HCT116 (cell line): ENCODE measurements at regions not wholly inside any gene's neighbourhood (a gene's known extent, or its start where the extent isn't known, plus 50 kb on each side); places are given as distances from the start of the nearest gene placed in this dataset.

Source experiments
- ATAC-seq: fragments of 200-7000 bp; cut with Tn5 transposase; 2 replicates; pipeline ENCODE4 v1.9.1; 2020; ENCODE audit warnings: mild to moderate bottlenecking, moderate library complexity
- BruUV-seq: library from RNA; stranded (reverse); fragments of 400-500 nt; replicated peaks from 2 replicates; lab custom pipeline; 2021; lab: Mats Ljungman, UMichigan
- CTCF ChIA-PET: fragments of 300-600 bp; sonication (Branson Sonifier 250); formaldehyde crosslinking; loops from one replicate; lab custom pipeline; 2021; ENCODE audit warnings: antibody characterized with exemption; lab: Charles Lee
- POLR2A ChIA-PET: fragments of 300-600, 350-600 bp; sonication (Branson Sonifier 250); formaldehyde crosslinking; loops from one replicate; lab custom pipeline; 2021; ENCODE audit warnings: antibody characterized with exemption; lab: Charles Lee
- RAD21 ChIA-PET, 2 experiments: fragments of 300-600 bp; sonication (Branson Sonifier 250); formaldehyde crosslinking; loops; one replicate each; lab custom pipeline; 2023; ENCODE audit warnings: low total read pairs in 2 of 2; ENCODE audit not compliant: uncharacterized antibody in 2 of 2, unreplicated experiment in 2 of 2, low non-redundant PET in 1 of 2; lab: Charles Lee
- DNase-seq: peaks from one replicate; pipeline ENCODE4 v3.0.0-alpha.2; 2010; ENCODE audit warnings: low read depth, low spot score
- H2AFZ ChIP-seq: fragments of 200-600 bp; shearing (Covaris generic), sonication (generic); 2 replicates; pipeline ENCODE4 v1.6.1; 2017; ENCODE audit warnings: low read depth, mixed run types, mixed read lengths, antibody characterized with exemption, low read length; ENCODE audit not compliant: poor library complexity, severe bottlenecking
- H3K27ac ChIP-seq: 2 replicates; pipeline ENCODE4 v1.5.1; 2012; ENCODE audit warnings: low read depth, low read length
- H3K27me3 ChIP-seq: fragments of 200-600 bp; sonication (generic); 2 replicates; pipeline ENCODE4 v1.6.1; 2016; ENCODE audit warnings: mixed run types, low read length, mixed read lengths; ENCODE audit not compliant: insufficient read depth
- H3K36me3 ChIP-seq, 2 experiments: fragments of 200-500 bp in 1 of 2; fragments of 200-600 bp in 1 of 2; sonication (Bioruptor generic) in 1 of 2; sonication (generic) in 1 of 2; 2 replicates each; pipeline versions ENCODE4 v1.5.1 to v1.6.1; 2014 to 2016; ENCODE audit warnings: low read length in 2 of 2, inconsistent platforms in 1 of 2, mixed read lengths in 1 of 2, mixed run types in 1 of 2; ENCODE audit not compliant: insufficient read depth in 2 of 2, control insufficient read depth in 1 of 2
- H3K4me1 ChIP-seq, 2 experiments: fragments of 200-600 bp in 1 of 2; sonication (generic) in 1 of 2; 2 replicates each; pipeline versions ENCODE4 v1.5.1 to v1.6.1; 2012 to 2017; ENCODE audit warnings: low read length in 2 of 2, inconsistent platforms in 1 of 2, mild to moderate bottlenecking in 1 of 2, mixed read lengths in 1 of 2, mixed run types in 1 of 2, moderate library complexity in 1 of 2; ENCODE audit not compliant: insufficient read depth in 2 of 2, control insufficient read depth in 1 of 2
- H3K4me2 ChIP-seq: fragments of 200-600 bp; sonication (generic); 2 replicates; pipeline ENCODE4 v1.6.1; 2017; ENCODE audit warnings: mixed run types, low read length, mixed read lengths
- H3K4me3 ChIP-seq, 2 experiments: fragments of 200-600 bp in 1 of 2; sonication (generic) in 1 of 2; replicated peaks in 1 of 2; 2 replicates each; pipeline ENCODE4 v1.5.1; 2011 to 2016; ENCODE audit warnings: low read length in 2 of 2, control low read depth in 1 of 2, low read depth in 1 of 2, mild to moderate bottlenecking in 1 of 2, mixed read lengths in 1 of 2, mixed run types in 1 of 2
- H3K79me2 ChIP-seq: fragments of 200-600 bp; sonication (generic); 2 replicates; pipeline ENCODE4 v1.6.1; 2017; ENCODE audit warnings: mild to moderate bottlenecking, mixed run types, low read length, moderate library complexity, mixed read lengths; ENCODE audit not compliant: insufficient read depth
- H3K9ac ChIP-seq: fragments of 200-600 bp; sonication (generic); 2 replicates; pipeline ENCODE4 v1.6.1; 2016; ENCODE audit warnings: low read length, mixed read lengths
- H3K9me2 ChIP-seq: fragments of 200-600 bp; sonication (generic), shearing (Covaris generic); 2 replicates; pipeline ENCODE4 v1.6.1; 2017; ENCODE audit warnings: mixed run types, mild to moderate bottlenecking, moderate library complexity; ENCODE audit not compliant: insufficient read depth
- H3K9me3 ChIP-seq, 2 experiments: fragments of 200-500 bp in 1 of 2; fragments of 200-600 bp in 1 of 2; sonication (Bioruptor generic) in 1 of 2; sonication (generic) in 1 of 2; 2 replicates each; pipeline ENCODE4 v1.6.1; 2014 to 2017; ENCODE audit warnings: low read length in 2 of 2, mixed read lengths in 2 of 2, inconsistent platforms in 1 of 2, low read depth in 1 of 2, mild to moderate bottlenecking in 1 of 2, mixed run types in 1 of 2, moderate library complexity in 1 of 2; ENCODE audit not compliant: control insufficient read depth in 1 of 2, insufficient read depth in 1 of 2
- H4K20me1 ChIP-seq: fragments of 200-600 bp; sonication (generic), shearing (Covaris generic); 2 replicates; pipeline ENCODE4 v1.6.1; 2017; ENCODE audit warnings: mixed run types, mild to moderate bottlenecking, moderate library complexity; ENCODE audit not compliant: insufficient read depth
- CBX3 ChIP-seq: IDR thresholded peaks from 2 replicates; pipeline ENCODE4 v1.6.1; 2012; ENCODE audit warnings: low read depth
- ELF1 ChIP-seq: IDR thresholded peaks from 2 replicates; pipeline ENCODE4 v1.6.1; 2012; ENCODE audit warnings: low read depth, borderline replicate concordance
- EZH2phosphoT487 ChIP-seq: fragments of 200-600 bp; IDR thresholded peaks from 2 replicates; pipeline ENCODE4 v1.6.1; 2018; ENCODE audit warnings: antibody characterized with exemption, borderline replicate concordance
- FOSL1 ChIP-seq: IDR thresholded peaks from 2 replicates; pipeline ENCODE4 v1.6.1; 2012; ENCODE audit warnings: low read depth
- JUND ChIP-seq: IDR thresholded peaks from 2 replicates; pipeline ENCODE4 v1.6.1; 2012
- POLR2AphosphoS5 ChIP-seq: IDR thresholded peaks from 2 replicates; pipeline ENCODE4 v1.6.1; 2011; ENCODE audit warnings: mild to moderate bottlenecking, low read depth, low read length, moderate library complexity
- RAD21 ChIP-seq: IDR thresholded peaks from 2 replicates; pipeline ENCODE4 v1.6.1; 2012; ENCODE audit warnings: low read depth, mild to moderate bottlenecking
- SRF ChIP-seq: IDR thresholded peaks from 2 replicates; pipeline ENCODE4 v1.6.1; 2012; ENCODE audit warnings: low read depth
- intact Hi-C: fragments of 100-400 bp; cut with micrococcal nuclease; formaldehyde crosslinking; loops from 2 replicates; pipeline ENCODE4 v1.10.0; 2022
- TF ChIP-seq, protein P1 (sequence below): IDR thresholded peaks from 2 replicates; pipeline ENCODE4 v1.6.1; 2012
- TF ChIP-seq, protein P2 (sequence below): IDR thresholded peaks from 2 replicates; pipeline ENCODE4 v1.6.1; 2011; ENCODE audit warnings: mild to moderate bottlenecking, low read length, moderate library complexity; ENCODE audit not compliant: insufficient replicate concordance; ENCODE audit errors: extremely low read depth
- TF ChIP-seq, protein P3 (sequence below): IDR thresholded peaks from 2 replicates; pipeline ENCODE4 v1.6.1; 2012; ENCODE audit warnings: low read depth

DNA sequence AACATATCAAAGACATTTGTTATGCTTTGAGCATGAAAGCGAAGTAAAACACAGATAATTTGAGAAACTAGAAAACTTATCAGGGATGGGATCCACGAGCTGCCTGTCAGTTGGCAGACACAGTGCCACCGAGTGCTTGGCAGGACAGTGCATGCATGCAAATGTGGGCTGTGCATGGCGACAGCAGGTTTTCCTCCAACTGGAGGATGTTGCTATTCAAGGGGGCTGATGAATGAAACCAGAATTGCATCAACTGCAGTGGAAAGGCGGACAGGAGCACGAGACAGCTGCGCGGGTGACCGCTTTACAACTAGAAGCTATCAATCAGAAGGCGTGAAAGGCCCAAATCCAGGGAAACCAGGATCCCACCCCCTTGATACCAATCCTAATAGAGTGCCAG lies 244.3 kb downstream of the NR2F2 start:
- TF ChIP-seq SRF (no peak), RAD21 (no peak), EZH2phosphoT487 (no peak)
- TF ChIP-seq, protein P1, sequence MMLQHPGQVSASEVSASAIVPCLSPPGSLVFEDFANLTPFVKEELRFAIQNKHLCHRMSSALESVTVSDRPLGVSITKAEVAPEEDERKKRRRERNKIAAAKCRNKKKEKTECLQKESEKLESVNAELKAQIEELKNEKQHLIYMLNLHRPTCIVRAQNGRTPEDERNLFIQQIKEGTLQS, result no peak
- TF ChIP-seq, protein P2, sequence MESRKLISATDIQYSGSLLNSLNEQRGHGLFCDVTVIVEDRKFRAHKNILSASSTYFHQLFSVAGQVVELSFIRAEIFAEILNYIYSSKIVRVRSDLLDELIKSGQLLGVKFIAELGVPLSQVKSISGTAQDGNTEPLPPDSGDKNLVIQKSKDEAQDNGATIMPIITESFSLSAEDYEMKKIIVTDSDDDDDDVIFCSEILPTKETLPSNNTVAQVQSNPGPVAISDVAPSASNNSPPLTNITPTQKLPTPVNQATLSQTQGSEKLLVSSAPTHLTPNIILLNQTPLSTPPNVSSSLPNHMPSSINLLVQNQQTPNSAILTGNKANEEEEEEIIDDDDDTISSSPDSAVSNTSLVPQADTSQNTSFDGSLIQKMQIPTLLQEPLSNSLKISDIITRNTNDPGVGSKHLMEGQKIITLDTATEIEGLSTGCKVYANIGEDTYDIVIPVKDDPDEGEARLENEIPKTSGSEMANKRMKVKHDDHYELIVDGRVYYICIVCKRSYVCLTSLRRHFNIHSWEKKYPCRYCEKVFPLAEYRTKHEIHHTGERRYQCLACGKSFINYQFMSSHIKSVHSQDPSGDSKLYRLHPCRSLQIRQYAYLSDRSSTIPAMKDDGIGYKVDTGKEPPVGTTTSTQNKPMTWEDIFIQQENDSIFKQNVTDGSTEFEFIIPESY, result no peak
- intact Hi-C loops, result no loop called here
- Histone ChIP-seq H3K9me2 (no peaks in the 10 kb centered on the region), H4K20me1 (no peaks in the 10 kb centered on the region), H2AFZ (no peak overlapping the region), H3K79me2 (no peaks in the 10 kb centered on the region), H3K27me3 (peaks cover 16% of the 10 kb centered on the region), H3K36me3 (no peaks in the 10 kb centered on the region), H3K9me3 (no peaks in the 10 kb centered on the region), H3K4me2 (no peak overlapping the region), H3K9ac (no peak overlapping the region), H3K27ac (no peak overlapping the region), H3K4me3 (no peak overlapping the region), H3K4me1 (no peaks in the 10 kb centered on the region)
- no peak for ATAC-seq
- CTCF ChIA-PET, result no interaction called here
- DNase-seq, result no peak
- POLR2A ChIA-PET, result no interaction called here
- RAD21 ChIA-PET, result no interaction called here
- no TSS peak for BruUV-seq

GRCh38 chr15:96576596-96576995 lies 246.1 kb downstream of the NR2F2 start:
- no peaks in the 10 kb centered on the region for H3K4me1 ChIP-seq
- RAD21 ChIA-PET, result no interaction called here
- no peaks in the 10 kb centered on the region for H3K36me3 ChIP-seq
- no peaks in the 10 kb centered on the region for H4K20me1 ChIP-seq
- DNase-seq (no peak), ATAC-seq (no peak)
- TF ChIP-seq CBX3, result no peak
- TF ChIP-seq, protein P3, sequence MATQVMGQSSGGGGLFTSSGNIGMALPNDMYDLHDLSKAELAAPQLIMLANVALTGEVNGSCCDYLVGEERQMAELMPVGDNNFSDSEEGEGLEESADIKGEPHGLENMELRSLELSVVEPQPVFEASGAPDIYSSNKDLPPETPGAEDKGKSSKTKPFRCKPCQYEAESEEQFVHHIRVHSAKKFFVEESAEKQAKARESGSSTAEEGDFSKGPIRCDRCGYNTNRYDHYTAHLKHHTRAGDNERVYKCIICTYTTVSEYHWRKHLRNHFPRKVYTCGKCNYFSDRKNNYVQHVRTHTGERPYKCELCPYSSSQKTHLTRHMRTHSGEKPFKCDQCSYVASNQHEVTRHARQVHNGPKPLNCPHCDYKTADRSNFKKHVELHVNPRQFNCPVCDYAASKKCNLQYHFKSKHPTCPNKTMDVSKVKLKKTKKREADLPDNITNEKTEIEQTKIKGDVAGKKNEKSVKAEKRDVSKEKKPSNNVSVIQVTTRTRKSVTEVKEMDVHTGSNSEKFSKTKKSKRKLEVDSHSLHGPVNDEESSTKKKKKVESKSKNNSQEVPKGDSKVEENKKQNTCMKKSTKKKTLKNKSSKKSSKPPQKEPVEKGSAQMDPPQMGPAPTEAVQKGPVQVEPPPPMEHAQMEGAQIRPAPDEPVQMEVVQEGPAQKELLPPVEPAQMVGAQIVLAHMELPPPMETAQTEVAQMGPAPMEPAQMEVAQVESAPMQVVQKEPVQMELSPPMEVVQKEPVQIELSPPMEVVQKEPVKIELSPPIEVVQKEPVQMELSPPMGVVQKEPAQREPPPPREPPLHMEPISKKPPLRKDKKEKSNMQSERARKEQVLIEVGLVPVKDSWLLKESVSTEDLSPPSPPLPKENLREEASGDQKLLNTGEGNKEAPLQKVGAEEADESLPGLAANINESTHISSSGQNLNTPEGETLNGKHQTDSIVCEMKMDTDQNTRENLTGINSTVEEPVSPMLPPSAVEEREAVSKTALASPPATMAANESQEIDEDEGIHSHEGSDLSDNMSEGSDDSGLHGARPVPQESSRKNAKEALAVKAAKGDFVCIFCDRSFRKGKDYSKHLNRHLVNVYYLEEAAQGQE, result no peak
- no peak for TF ChIP-seq JUND
- TF ChIP-seq POLR2AphosphoS5, result no peak
- TF ChIP-seq FOSL1, result no peak
- TF ChIP-seq RAD21, result no peak
- no peak for TF ChIP-seq ELF1
- H3K27ac ChIP-seq, result no peak overlapping the region
- no peaks in the 10 kb centered on the region for H3K9me2 ChIP-seq
- intact Hi-C loops, result no loop called here
- CTCF ChIA-PET, result no interaction called here
- H3K4me3 ChIP-seq, result no peak overlapping the region
- no TSS peak for BruUV-seq
- POLR2A ChIA-PET, result no interaction called here
- H3K79me2 ChIP-seq, result no peaks in the 10 kb centered on the region
- peaks cover 22% of the 10 kb centered on the region for H3K27me3 ChIP-seq
- H3K4me2 ChIP-seq, result no peak overlapping the region
- no peak overlapping the region for H3K9ac ChIP-seq
- no peak overlapping the region for H2AFZ ChIP-seq
- H3K9me3 ChIP-seq, result no peaks in the 10 kb centered on the region
